OCI-LY1 (cell line): ENCODE measurements at regions not wholly inside any gene's neighbourhood (a gene's known extent, or its start where the extent isn't known, plus 50 kb on each side); places are given as distances from the start of the nearest gene placed in this dataset.

Source experiments
- CTCF ChIP-seq: fragments of 200-600 bp; sonication (generic), shearing (Covaris generic); IDR thresholded peaks from 2 replicates; pipeline ENCODE4 v1.5.1; 2017; ENCODE audit warnings: mild to moderate bottlenecking, antibody characterized with exemption, low read length, moderate library complexity, mixed read lengths
- EZH2 ChIP-seq: fragments of 200-600 bp; sonication (generic), shearing (Covaris generic); IDR thresholded peaks from 2 replicates; pipeline ENCODE4 v1.8.0; 2017; ENCODE audit warnings: borderline replicate concordance, mixed run types, mild to moderate bottlenecking, antibody characterized with exemption, low read length, moderate library complexity, mixed read lengths

GRCh38 chr9:23538461-23539003, 287.5 kb downstream of the ELAVL2 start:
- no peak for TF ChIP-seq CTCF
- TF ChIP-seq EZH2 = no peak
